ENCODE measurements at regions not wholly inside any gene's neighbourhood (a gene's known extent, or its start where the extent isn't known, plus 50 kb on each side); places are given as distances from the start of the nearest gene placed in this dataset.

DNA sequence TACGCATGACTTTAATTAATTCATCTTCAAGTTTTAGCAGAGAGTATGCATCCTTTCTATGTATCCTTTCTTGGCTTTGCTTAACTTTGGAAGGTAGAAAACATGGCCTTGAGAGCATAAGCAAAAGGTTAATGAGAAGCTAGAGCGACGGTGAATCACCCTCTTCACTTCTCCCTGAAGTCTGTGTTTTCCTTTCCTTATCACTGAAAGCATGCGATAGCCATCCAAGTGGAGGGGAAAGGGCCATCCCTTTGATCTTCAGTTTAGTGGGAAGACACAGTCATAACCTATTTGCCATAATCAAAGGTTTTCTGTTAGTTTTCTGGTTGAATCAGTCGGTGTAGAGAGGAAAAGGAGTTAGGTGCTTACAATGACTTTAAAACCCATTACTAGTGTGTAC, 354.0 kb upstream of the ROBO2 start:
- no peak for TF ChIP-seq POLR2A (IDR thresholded peaks at IDR 0.05; ENCODE audit: low read depth, low read length)
- no peak for TF ChIP-seq TAF1 (IDR thresholded peaks at IDR 0.05; ENCODE audit: borderline replicate concordance, low read depth, low read length)
- no peak for TF ChIP-seq POLR2AphosphoS5 (IDR thresholded peaks at IDR 0.05; ENCODE audit: low read depth, low read length)

Data from GM12892 (cell line).